IMR-90 (cell line): ENCODE measurements at regions not wholly inside any gene's neighbourhood (a gene's known extent, or its start where the extent isn't known, plus 50 kb on each side); places are given as distances from the start of the nearest gene placed in this dataset.

Source experiments
- ATAC-seq: fragments of 200-7000 bp; cut with Tn5 transposase; 2 replicates; pipeline ENCODE4 v1.9.1; 2020; ENCODE audit warnings: low read depth, mild to moderate bottlenecking, moderate library complexity
- BruUV-seq: library from RNA; stranded (reverse); fragments of 400-500 nt; replicated peaks from 2 replicates; lab custom pipeline; 2021; lab: Mats Ljungman, UMichigan
- CTCF ChIA-PET: fragments of 300-600 bp; formaldehyde crosslinking; extraction: SDS; loops from one replicate; lab custom pipeline; 2021; ENCODE audit warnings: antibody characterized with exemption; lab: Yijun Ruan, JAX
- POLR2A ChIA-PET: fragments of 300-600 bp; sonication (Branson Sonifier 250); formaldehyde crosslinking; loops from one replicate; lab custom pipeline; 2022; ENCODE audit warnings: antibody characterized with exemption; ENCODE audit not compliant: unreplicated experiment; lab: Charles Lee
- DNase-seq: peaks from one replicate; pipeline ENCODE4 v3.0.0; 2013
- H2AFZ ChIP-seq: replicated peaks from 2 replicates; pipeline ENCODE3; 2013; ENCODE audit warnings: low read length, mild to moderate bottlenecking; ENCODE audit not compliant: poor library complexity
- H2AK5ac ChIP-seq: 2 replicates; pipeline ENCODE4 v1.6.1; 2013; ENCODE audit warnings: low read depth, low read length, inconsistent platforms
- H2AK9ac ChIP-seq: replicated peaks from 2 replicates; pipeline ENCODE3; 2013; ENCODE audit warnings: mild to moderate bottlenecking, low read depth, low read length, moderate library complexity; ENCODE audit not compliant: poor library complexity
- H2BK120ac ChIP-seq: 2 replicates; pipeline ENCODE4 v1.6.1; 2013; ENCODE audit warnings: low read depth, low read length, inconsistent platforms
- H2BK15ac ChIP-seq: 3 replicates; pipeline ENCODE4 v1.6.1; 2013; ENCODE audit warnings: low read depth, low read length, inconsistent platforms
- H2BK20ac ChIP-seq: 2 replicates; pipeline ENCODE4 v1.6.1; 2013; ENCODE audit warnings: low read depth, mild to moderate bottlenecking, inconsistent platforms, low read length, moderate library complexity
- H2BK5ac ChIP-seq: 2 replicates; pipeline ENCODE4 v1.6.1; 2013; ENCODE audit warnings: mild to moderate bottlenecking, low read depth, low read length, inconsistent platforms; ENCODE audit not compliant: poor library complexity, severe bottlenecking
- H3K14ac ChIP-seq: replicated peaks from 2 replicates; pipeline ENCODE4 v1.6.1; 2013; ENCODE audit warnings: low read depth, low read length, inconsistent platforms
- H3K18ac ChIP-seq: 2 replicates; pipeline ENCODE4 v1.6.1; 2013; ENCODE audit warnings: low read depth, low read length, control low read depth
- H3K23ac ChIP-seq: 2 replicates; pipeline ENCODE4 v1.6.1; 2013; ENCODE audit warnings: low read depth, low read length, inconsistent platforms
- H3K27ac ChIP-seq: 2 replicates; pipeline ENCODE4 v1.5.1; 2013; ENCODE audit warnings: mild to moderate bottlenecking, control low read depth, low read length; ENCODE audit not compliant: insufficient read depth
- H3K27me3 ChIP-seq: 2 replicates; pipeline ENCODE4 v1.6.1; 2013; ENCODE audit warnings: low read length; ENCODE audit not compliant: control insufficient read depth, insufficient read depth
- H3K36me3 ChIP-seq: 2 replicates; pipeline ENCODE4 v1.6.1; 2013; ENCODE audit warnings: low read length, mixed read lengths; ENCODE audit not compliant: control insufficient read depth, insufficient read depth
- H3K4ac ChIP-seq: 2 replicates; pipeline ENCODE4 v1.6.1; 2013; ENCODE audit warnings: low read depth, low read length, inconsistent platforms
- H3K4me1 ChIP-seq: 2 replicates; pipeline ENCODE4 v1.6.1; 2013; ENCODE audit warnings: low read length, mixed read lengths; ENCODE audit not compliant: control insufficient read depth, insufficient read depth
- H3K4me2 ChIP-seq: 2 replicates; pipeline ENCODE4 v1.6.1; 2013; ENCODE audit warnings: low read depth, mild to moderate bottlenecking, control low read depth, low read length, moderate library complexity
- H3K4me3 ChIP-seq: 2 replicates; pipeline ENCODE4 v1.5.1; 2013; ENCODE audit warnings: low read depth, mild to moderate bottlenecking, control low read depth, low read length, moderate library complexity; ENCODE audit not compliant: insufficient read depth
- H3K56ac ChIP-seq: 2 replicates; pipeline ENCODE4 v1.6.1; 2013; ENCODE audit warnings: low read length, inconsistent platforms; ENCODE audit not compliant: insufficient read depth; ENCODE audit errors: extremely low read depth
- H3K79me1 ChIP-seq, 2 experiments: 2 replicates each; pipeline ENCODE4 v1.6.1; 2013; ENCODE audit warnings: low read length in 2 of 2, inconsistent platforms in 1 of 2, low read depth in 1 of 2
- H3K9ac ChIP-seq: 2 replicates; pipeline ENCODE4 v1.6.1; 2013; ENCODE audit warnings: low read depth, low read length, control low read depth
- H3K9me1 ChIP-seq: 2 replicates; pipeline ENCODE4 v1.6.1; 2013; ENCODE audit warnings: low read length, inconsistent platforms; ENCODE audit not compliant: insufficient read depth
- H3K9me3 ChIP-seq: 2 replicates; pipeline ENCODE4 v1.6.1; 2013; ENCODE audit warnings: low read length; ENCODE audit not compliant: control insufficient read depth, insufficient read depth
- H4K20me1 ChIP-seq: 2 replicates; pipeline ENCODE4 v1.6.1; 2013; ENCODE audit warnings: low read length, inconsistent platforms; ENCODE audit not compliant: insufficient read depth
- H4K5ac ChIP-seq: 2 replicates; pipeline ENCODE4 v1.6.1; 2013; ENCODE audit warnings: mild to moderate bottlenecking, low read depth, low read length, control low read depth
- H4K8ac ChIP-seq, 2 experiments: 2 replicates each; pipeline ENCODE4 v1.6.1; 2013; ENCODE audit warnings: low read depth in 2 of 2, low read length in 2 of 2, control low read depth in 1 of 2, inconsistent platforms in 1 of 2
- H4K91ac ChIP-seq: 2 replicates; pipeline ENCODE4 v1.6.1; 2013; ENCODE audit warnings: low read depth, low read length, inconsistent platforms; ENCODE audit not compliant: insufficient read depth
- MAZ ChIP-seq: IDR thresholded peaks from 2 replicates; pipeline ENCODE4 v1.6.1; 2012; ENCODE audit warnings: low read depth, mild to moderate bottlenecking, low read length, improper control_type of control experiment, moderate library complexity, borderline replicate concordance
- MXI1 ChIP-seq: IDR thresholded peaks from 2 replicates; pipeline ENCODE4 v1.6.1; 2012; ENCODE audit warnings: low read depth, mild to moderate bottlenecking, low read length, moderate library complexity, borderline replicate concordance
- WGBS, 2 experiments: methylation state at CpG; one replicate each; pipeline versions ENCODE4 v1.1.5 to v1.1.7; 2013; ENCODE audit warnings: missing lambda C conversion rate in 2 of 2; ENCODE audit not compliant: insufficient read length in 1 of 2; ENCODE audit errors: extremely low coverage in 2 of 2; 5-methylcytosine and 5-hydroxymethylcytosine counted together
- dilution Hi-C: fragments of 300-500 bp; cut with HindIII; formaldehyde crosslinking; loops from one replicate; pipeline ENCODE4 v1.14.3; 2018; ENCODE audit warnings: low sequenced_read_pairs; ENCODE audit not compliant: unreplicated experiment
- in situ Hi-C: fragments of 300-500 bp; cut with MboI; formaldehyde crosslinking; loops from 3 replicates; pipeline ENCODE4 v1.14.3; 2019; ENCODE audit warnings: low sequenced_read_pairs, inconsistent platforms, mixed read lengths
- intact Hi-C: fragments of 100-400 bp; cut with micrococcal nuclease; formaldehyde crosslinking; loops from 2 replicates; pipeline ENCODE4 v1.10.0; 2022

DNA sequence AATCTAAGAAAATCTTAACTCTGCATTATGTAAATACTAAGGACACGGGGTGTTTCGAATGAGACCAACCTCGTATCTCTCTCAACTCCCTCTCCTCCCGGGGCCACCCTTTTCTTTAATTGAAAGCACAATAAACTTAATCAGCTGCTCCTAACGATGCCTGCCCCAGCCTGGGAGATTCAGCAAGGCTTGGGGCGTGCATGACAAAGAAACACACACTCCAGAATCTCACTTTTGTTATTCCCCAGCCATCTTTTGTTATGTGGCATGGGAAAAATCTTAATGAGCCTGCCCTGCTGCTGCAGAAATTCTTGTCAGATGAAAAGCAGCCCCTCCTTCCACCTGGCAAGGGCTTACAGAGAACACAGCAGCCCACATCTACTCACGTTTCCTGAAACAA, 117.4 kb downstream of the TTLL2 start:
- no peak for ATAC-seq
- no peak overlapping the region for H3K4ac ChIP-seq
- no peak for DNase-seq

More for the DNA sequence above, 117.4 kb downstream of the TTLL2 start:
- TF ChIP-seq MAZ (no peak), MXI1 (no peak)
- no CpG with 5 or more reads among the region's 7 CpGs for WGBS, 2 experiments
- CTCF ChIA-PET = no interaction called here
- Histone ChIP-seq H4K20me1 (no peaks in the 10 kb centered on the region), H3K4me3 (no peak overlapping the region), H3K4me1 (no peaks in the 10 kb centered on the region), H3K27me3 (no peaks in the 10 kb centered on the region), H3K23ac (no peak overlapping the region), H3K18ac (no peak overlapping the region), H3K14ac (no peak overlapping the region), H2BK15ac (no peak overlapping the region), H3K27ac (no peak overlapping the region), H2BK5ac (no peak overlapping the region), H3K9ac (no peak overlapping the region), H3K36me3 (no peaks in the 10 kb centered on the region), H2BK120ac (no peak overlapping the region), H2AK9ac (no peak overlapping the region), H4K5ac (no peak overlapping the region), H3K9me3 (peaks cover 32% of the 10 kb centered on the region), H2AK5ac (no peak overlapping the region), H3K9me1 (no peaks in the 10 kb centered on the region), H2AFZ (no peak overlapping the region), H2BK20ac (no peak overlapping the region), H3K56ac (no peak overlapping the region), H4K91ac (no peak overlapping the region), H3K79me1 (no peaks in the 10 kb centered on the region), H3K4me2 (no peak overlapping the region), H4K8ac (no peak overlapping the region)
- intact Hi-C loops = no loop called here
- in situ Hi-C loops = no loop called here
- no TSS peak for BruUV-seq
- POLR2A ChIA-PET = no interaction called here
- dilution Hi-C loops = no loop called here
